ENCODE measurements at regions not wholly inside any gene's neighbourhood (a gene's known extent, or its start where the extent isn't known, plus 50 kb on each side); places are given as distances from the start of the nearest gene placed in this dataset.

- no peaks in the 10 kb centered on the region for H3K36me3 ChIP-seq (ENCODE audit: control insufficient read depth, insufficient read depth, low read length)
- FAIRE-seq (no peak), DNase-seq (ENCODE audit: low read depth) (no peak)
- no peak overlapping the region for H3K4me3 ChIP-seq (ENCODE audit: low read depth, low read length)
- TF ChIP-seq CTCF (IDR thresholded peaks at IDR 0.05; ENCODE audit: insufficient read depth, low read length, severe bottlenecking): no peak
- no peaks in the 10 kb centered on the region for H3K27me3 ChIP-seq (ENCODE audit: control insufficient read depth, insufficient read depth, low read length)
Measured at GRCh38 chr7:156437021-156437614, 203.5 kb upstream of the RNF32 start.

DNA sequence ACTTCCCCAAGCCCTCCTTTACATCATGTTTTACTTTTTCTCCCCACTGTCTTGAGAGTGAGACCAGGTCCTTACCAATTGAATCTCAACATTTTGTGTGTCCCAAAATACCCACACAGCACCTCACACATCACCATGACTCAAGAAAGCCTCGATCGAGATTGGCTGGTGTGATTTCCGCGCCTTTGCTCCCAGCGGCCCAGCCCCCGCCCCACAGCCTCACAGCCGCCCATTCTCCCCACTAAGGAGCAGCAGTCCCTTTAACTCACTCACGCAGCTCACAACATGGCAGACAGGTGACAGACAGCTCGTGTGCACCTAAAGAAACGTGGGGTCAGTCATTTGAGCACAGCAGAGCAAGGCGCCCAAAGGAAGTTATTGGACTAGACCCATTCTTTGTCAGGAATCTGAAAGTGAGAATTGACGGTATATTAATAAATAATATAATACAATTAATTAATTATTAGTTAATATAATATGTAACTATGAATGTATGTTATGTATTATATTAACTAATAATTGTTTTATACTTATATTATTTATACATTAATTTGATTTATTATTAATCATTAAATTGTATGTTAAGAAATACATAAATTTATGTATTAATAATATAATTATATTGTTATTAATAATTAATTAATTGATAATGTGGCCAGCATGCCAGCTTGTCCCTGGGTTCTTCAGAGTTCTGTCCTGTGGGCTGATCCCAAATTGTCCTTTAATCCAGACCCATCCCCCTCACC is 204.9 kb upstream of the RNF32 start:
- no peak for TF ChIP-seq CTCF (IDR thresholded peaks at IDR 0.05; ENCODE audit: insufficient read depth, low read length, severe bottlenecking)
- no peak overlapping the region for H3K4me3 ChIP-seq (ENCODE audit: low read depth, low read length)
- FAIRE-seq (no peak), DNase-seq (ENCODE audit: low read depth) (no peak)
- H3K36me3 ChIP-seq (ENCODE audit: control insufficient read depth, insufficient read depth, low read length): no peaks in the 10 kb centered on the region
- no peaks in the 10 kb centered on the region for H3K27me3 ChIP-seq (ENCODE audit: control insufficient read depth, insufficient read depth, low read length)

- no peak for TF ChIP-seq CTCF (IDR thresholded peaks at IDR 0.05; ENCODE audit: insufficient read depth, low read length, severe bottlenecking)
- H3K36me3 ChIP-seq (ENCODE audit: control insufficient read depth, insufficient read depth, low read length): no peaks in the 10 kb centered on the region
- no peak overlapping the region for H3K4me3 ChIP-seq (ENCODE audit: low read depth, low read length)
- H3K27me3 ChIP-seq (ENCODE audit: control insufficient read depth, insufficient read depth, low read length): no peaks in the 10 kb centered on the region
- DNase-seq (ENCODE audit: low read depth): no peak
- no peak for FAIRE-seq
Measured at GRCh38 chr7:156434706-156435105, 205.9 kb upstream of the RNF32 start.

DNA sequence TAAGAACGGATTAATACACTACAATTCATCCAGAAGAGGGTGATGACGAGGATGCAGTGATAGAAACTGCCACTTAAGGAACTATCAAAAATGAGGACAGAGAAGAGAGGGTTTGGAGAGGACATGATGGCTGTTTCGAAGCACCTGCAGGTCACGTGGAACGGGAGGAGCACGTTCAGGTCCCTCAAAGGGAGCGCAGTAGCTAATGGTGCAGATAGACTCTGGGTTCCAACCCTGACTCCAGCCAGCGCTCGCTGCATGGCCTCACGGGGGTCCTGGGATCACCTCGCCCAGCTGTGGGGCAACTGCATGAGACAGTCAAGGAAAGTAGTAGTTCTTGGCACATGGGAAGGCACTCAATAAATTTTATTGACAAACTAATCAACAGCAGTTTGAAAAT is 208.6 kb upstream of the RNF32 start:
- H3K27me3 ChIP-seq (ENCODE audit: control insufficient read depth, insufficient read depth, low read length): no peaks in the 10 kb centered on the region
- H3K36me3 ChIP-seq (ENCODE audit: control insufficient read depth, insufficient read depth, low read length): no peaks in the 10 kb centered on the region
- no peak for FAIRE-seq
- DNase-seq (ENCODE audit: low read depth): no peak
- no peak overlapping the region for H3K4me3 ChIP-seq (ENCODE audit: low read depth, low read length)
- TF ChIP-seq CTCF (IDR thresholded peaks at IDR 0.05; ENCODE audit: insufficient read depth, low read length, severe bottlenecking): no peak

DNA sequence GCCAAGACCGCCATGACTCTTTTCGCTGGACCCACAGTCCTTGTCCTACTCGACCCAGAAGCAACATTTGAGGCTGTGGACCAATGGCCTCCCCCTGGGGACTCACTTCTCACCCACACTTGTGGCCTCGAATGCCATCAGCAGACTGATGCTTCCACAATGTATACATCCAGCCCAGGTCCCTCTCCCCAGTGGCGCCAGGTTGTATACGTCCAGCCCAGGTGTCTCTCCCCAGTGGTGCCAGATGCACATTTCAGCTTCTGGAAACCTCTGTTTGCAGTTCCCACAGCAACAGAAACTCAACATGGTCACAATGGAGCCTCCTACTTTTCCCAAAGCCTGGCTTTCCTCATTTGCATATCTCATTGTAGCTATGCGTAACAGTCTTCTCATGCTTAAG is 210.5 kb upstream of the RNF32 start:
- Histone ChIP-seq H3K36me3 (ENCODE audit: control insufficient read depth, insufficient read depth, low read length) (no peaks in the 10 kb centered on the region), H3K4me3 (ENCODE audit: low read depth, low read length) (no peak overlapping the region), H3K27me3 (ENCODE audit: control insufficient read depth, insufficient read depth, low read length) (no peaks in the 10 kb centered on the region)
- FAIRE-seq (no peak), DNase-seq (ENCODE audit: low read depth) (no peak)
- TF ChIP-seq CTCF (IDR thresholded peaks at IDR 0.05; ENCODE audit: insufficient read depth, low read length, severe bottlenecking): no peak

Measured in bronchial epithelial cell (primary cell).